Duodenal mucosa (tissue), 2 donors: ENCODE measurements at regions not wholly inside any gene's neighbourhood (a gene's known extent, or its start where the extent isn't known, plus 50 kb on each side); places are given as distances from the start of the nearest gene placed in this dataset.

Experiments
- H3K27ac ChIP-seq: one replicate; pipeline ENCODE4 v1.7.0; 2013; ENCODE audit warnings: low read depth, low read length
- H3K27me3 ChIP-seq, 2 donors: one replicate each; pipeline ENCODE4 v1.7.0; 2013; ENCODE audit warnings: low read length in 2 of 2, control low read depth in 1 of 2; ENCODE audit not compliant: insufficient read depth in 2 of 2, control insufficient read depth in 1 of 2
- H3K36me3 ChIP-seq, 2 donors: one replicate each; pipeline ENCODE4 v1.7.0; 2013; ENCODE audit warnings: low read length in 2 of 2, control low read depth in 1 of 2; ENCODE audit not compliant: insufficient read depth in 2 of 2, control insufficient read depth in 1 of 2
- H3K4me1 ChIP-seq, 2 donors: one replicate each; pipeline ENCODE4 v1.7.0; 2013; ENCODE audit warnings: low read length in 2 of 2, control low read depth in 1 of 2; ENCODE audit not compliant: insufficient read depth in 2 of 2, control insufficient read depth in 1 of 2
- H3K4me3 ChIP-seq, 2 donors: one replicate each; pipeline ENCODE4 v1.7.0; 2013; ENCODE audit warnings: low read length in 2 of 2, low read depth in 1 of 2
- H3K9ac ChIP-seq, 2 donors: one replicate each; pipeline ENCODE4 v1.7.0; 2013; ENCODE audit warnings: low read length in 2 of 2, low read depth in 1 of 2
- H3K9me3 ChIP-seq, 2 donors: one replicate each; pipeline ENCODE4 v1.7.0; 2013; ENCODE audit warnings: low read length in 2 of 2, control low read depth in 1 of 2; ENCODE audit not compliant: control insufficient read depth in 1 of 2

- H3K4me1 ChIP-seq: peaks cover 3 to 4% of the 10 kb centered on the region in 2 donors
- H3K9me3 ChIP-seq: no peaks in the 10 kb centered on the region
- H3K36me3 ChIP-seq: no peaks in the 10 kb centered on the region
- H3K4me3 ChIP-seq: no peak overlapping the region
- peaks cover 0 to 4% of the 10 kb centered on the region in 2 donors for H3K27me3 ChIP-seq
- H3K9ac ChIP-seq: no peak overlapping the region
- no peak overlapping the region for H3K27ac ChIP-seq
Measured at GRCh38 chr2:217223222-217223930, 363.5 kb upstream of the TNP1 start.

- no peak overlapping the region for H3K27ac ChIP-seq
- H3K36me3 ChIP-seq: no peaks in the 10 kb centered on the region
- no peak overlapping the region for H3K9ac ChIP-seq
- no peaks in the 10 kb centered on the region for H3K9me3 ChIP-seq
- no peak overlapping the region for H3K4me3 ChIP-seq
- H3K27me3 ChIP-seq: peaks cover 0 to 4% of the 10 kb centered on the region in 2 donors
- H3K4me1 ChIP-seq: peaks cover 3 to 4% of the 10 kb centered on the region in 2 donors
Measured at GRCh38 chr2:217222309-217222910, 362.5 kb upstream of the TNP1 start.

GRCh38 chr2:217220228-217221013 lies 360.6 kb upstream of the TNP1 start:
- no peak overlapping the region for H3K9ac ChIP-seq
- H3K9me3 ChIP-seq: no peaks in the 10 kb centered on the region
- H3K4me1 ChIP-seq: peaks cover 3 to 4% of the 10 kb centered on the region in 2 donors
- no peaks in the 10 kb centered on the region for H3K36me3 ChIP-seq
- no peaks in the 10 kb centered on the region for H3K27me3 ChIP-seq
- no peak overlapping the region for H3K27ac ChIP-seq
- H3K4me3 ChIP-seq: no peak overlapping the region

GRCh38 chr2:217219164-217219520 lies 359.3 kb upstream of the TNP1 start:
- Histone ChIP-seq H3K27me3 (no peaks in the 10 kb centered on the region), H3K36me3 (no peaks in the 10 kb centered on the region), H3K4me3 (no peak overlapping the region), H3K27ac (no peak overlapping the region), H3K9me3 (no peaks in the 10 kb centered on the region), H3K4me1 (peaks cover 3 to 4% of the 10 kb centered on the region in 2 donors), H3K9ac (no peak overlapping the region)

- no peak overlapping the region for H3K27ac ChIP-seq
Measured at GRCh38 chr2:217218269-217219163, 358.7 kb upstream of the TNP1 start.

GRCh38 chr2:217216982-217217381 lies 357.1 kb upstream of the TNP1 start:
- H3K4me3 ChIP-seq: no peak overlapping the region
- H3K36me3 ChIP-seq: no peaks in the 10 kb centered on the region
- H3K27ac ChIP-seq: no peak overlapping the region
- H3K27me3 ChIP-seq: no peaks in the 10 kb centered on the region
- H3K4me1 ChIP-seq: peaks cover 0 to 3% of the 10 kb centered on the region in 2 donors
- H3K9me3 ChIP-seq: no peaks in the 10 kb centered on the region
- H3K9ac ChIP-seq: no peak overlapping the region

More at GRCh38 chr2:217218269-217219163, 358.7 kb upstream of the TNP1 start:
- Histone ChIP-seq H3K27me3 (no peaks in the 10 kb centered on the region), H3K9ac (no peak overlapping the region), H3K36me3 (no peaks in the 10 kb centered on the region), H3K4me3 (no peak overlapping the region), H3K4me1 (peaks cover 3 to 4% of the 10 kb centered on the region in 2 donors), H3K9me3 (no peaks in the 10 kb centered on the region)

GRCh38 chr2:217216316-217216715 lies 356.5 kb upstream of the TNP1 start:
- no peak overlapping the region for H3K9ac ChIP-seq
- H3K36me3 ChIP-seq: no peaks in the 10 kb centered on the region
- H3K27ac ChIP-seq: no peak overlapping the region
- no peak overlapping the region for H3K4me3 ChIP-seq
- no peaks in the 10 kb centered on the region for H3K27me3 ChIP-seq
- no peaks in the 10 kb centered on the region for H3K9me3 ChIP-seq
- peaks cover 0 to 3% of the 10 kb centered on the region in 2 donors for H3K4me1 ChIP-seq

- Histone ChIP-seq H3K27ac (no peak overlapping the region), H3K9ac (no peak overlapping the region), H3K36me3 (no peaks in the 10 kb centered on the region), H3K27me3 (no peaks in the 10 kb centered on the region), H3K9me3 (no peaks in the 10 kb centered on the region), H3K4me1 (peaks cover 0 to 3% of the 10 kb centered on the region in 2 donors), H3K4me3 (no peak overlapping the region)
Measured at GRCh38 chr2:217215877-217216276, 356.0 kb upstream of the TNP1 start.

- no peaks in the 10 kb centered on the region for H3K9me3 ChIP-seq
- no peaks in the 10 kb centered on the region for H3K36me3 ChIP-seq
- H3K4me1 ChIP-seq: no peaks in the 10 kb centered on the region
- no peak overlapping the region for H3K4me3 ChIP-seq
- no peak overlapping the region for H3K27ac ChIP-seq
- H3K27me3 ChIP-seq: no peaks in the 10 kb centered on the region
- H3K9ac ChIP-seq: no peak overlapping the region
Measured at GRCh38 chr2:217208867-217209266, 349.0 kb upstream of the TNP1 start.
